OCI-LY7 (cell line): ENCODE measurements at regions not wholly inside any gene's neighbourhood (a gene's known extent, or its start where the extent isn't known, plus 50 kb on each side); places are given as distances from the start of the nearest gene placed in this dataset.

Experiments
- BruUV-seq: library from RNA; stranded (reverse); fragments of 400-500 nt; replicated peaks from 2 replicates; lab custom pipeline; 2021; lab: Mats Ljungman, UMichigan
- CTCF ChIA-PET: fragments of 300-600 bp; sonication (Branson Sonifier 250); formaldehyde crosslinking; loops from one replicate; lab custom pipeline; 2022; ENCODE audit warnings: antibody characterized with exemption; ENCODE audit not compliant: unreplicated experiment; lab: Charles Lee
- POLR2A ChIA-PET: fragments of 300-600 bp; sonication (Branson Sonifier 250); formaldehyde crosslinking; loops from one replicate; lab custom pipeline; 2022; ENCODE audit warnings: antibody characterized with exemption; lab: Charles Lee
- DNase-seq: peaks from one replicate; pipeline ENCODE4 v3.0.0-alpha.2; 2015; ENCODE audit warnings: low spot score
- H2AFZ ChIP-seq: fragments of 200-600 bp; sonication (generic), shearing (Covaris generic); 2 replicates; pipeline ENCODE4 v1.6.1; 2014; ENCODE audit warnings: mild to moderate bottlenecking, antibody characterized with exemption, low read length, moderate library complexity
- H3K27ac ChIP-seq: fragments of 200-600 bp; sonication (generic); 2 replicates; pipeline ENCODE4 v1.5.1; 2014; ENCODE audit warnings: mixed run types, low read depth, mild to moderate bottlenecking, moderate library complexity, low read length, inconsistent platforms; ENCODE audit not compliant: poor library complexity, severe bottlenecking
- H3K36me3 ChIP-seq: fragments of 200-600 bp; sonication (generic); 2 replicates; pipeline ENCODE4 v1.6.1; 2014; ENCODE audit warnings: mild to moderate bottlenecking, antibody characterized with exemption, low read length, moderate library complexity, mixed read lengths; ENCODE audit not compliant: insufficient read depth
- H3K4me1 ChIP-seq: fragments of 200-600 bp; sonication (generic); 2 replicates; pipeline ENCODE4 v1.5.1; 2014; ENCODE audit warnings: mild to moderate bottlenecking, low read length; ENCODE audit not compliant: insufficient read depth, poor library complexity, severe bottlenecking
- H3K4me2 ChIP-seq: fragments of 200-600 bp; sonication (generic); 2 replicates; pipeline ENCODE4 v1.6.1; 2014; ENCODE audit warnings: mild to moderate bottlenecking, low read length
- H3K4me3 ChIP-seq: fragments of 200-600 bp; sonication (generic); 2 replicates; pipeline ENCODE4 v1.5.1; 2014; ENCODE audit warnings: mild to moderate bottlenecking, low read depth, low read length; ENCODE audit not compliant: poor library complexity, severe bottlenecking
- H3K79me2 ChIP-seq: fragments of 200-600 bp; sonication (generic); 2 replicates; pipeline ENCODE4 v1.6.1; 2016; ENCODE audit warnings: low read depth, mild to moderate bottlenecking, low read length, moderate library complexity, mixed read lengths; ENCODE audit not compliant: insufficient read depth
- H3K9me2 ChIP-seq: fragments of 200-600 bp; sonication (generic); 2 replicates; pipeline ENCODE4 v1.6.1; 2016; ENCODE audit warnings: mild to moderate bottlenecking, low read length, mixed read lengths; ENCODE audit not compliant: insufficient read depth
- H3K9me3 ChIP-seq: fragments of 200-600 bp; sonication (generic); 2 replicates; pipeline ENCODE4 v1.6.1; 2014; ENCODE audit warnings: mild to moderate bottlenecking, mixed run types, low read length, mixed read lengths
- H4K20me1 ChIP-seq: fragments of 200-600 bp; sonication (generic); 2 replicates; pipeline ENCODE4 v1.6.1; 2014; ENCODE audit warnings: mild to moderate bottlenecking, antibody characterized with exemption, low read length, moderate library complexity, mixed read lengths; ENCODE audit not compliant: insufficient read depth
- EZH2phosphoT487 ChIP-seq: fragments of 200-600 bp; sonication (generic); IDR thresholded peaks from 2 replicates; pipeline ENCODE4 v1.6.1; 2018; ENCODE audit warnings: low read depth, borderline replicate concordance, mild to moderate bottlenecking, mixed run types, antibody characterized with exemption, low read length, moderate library complexity, mixed read lengths
- intact Hi-C: fragments of 100-400 bp; cut with micrococcal nuclease; formaldehyde crosslinking; loops from one replicate; pipeline ENCODE4 v1.10.0; 2022; ENCODE audit not compliant: unreplicated experiment
- TF ChIP-seq, protein P1 (sequence below): fragments of 200-600 bp; sonication (generic); conservative IDR thresholded peaks from 2 replicates; pipeline ENCODE4 v1.5.1; 2014; ENCODE audit warnings: mild to moderate bottlenecking, antibody characterized with exemption, low read length, moderate library complexity, mixed read lengths

DNA sequence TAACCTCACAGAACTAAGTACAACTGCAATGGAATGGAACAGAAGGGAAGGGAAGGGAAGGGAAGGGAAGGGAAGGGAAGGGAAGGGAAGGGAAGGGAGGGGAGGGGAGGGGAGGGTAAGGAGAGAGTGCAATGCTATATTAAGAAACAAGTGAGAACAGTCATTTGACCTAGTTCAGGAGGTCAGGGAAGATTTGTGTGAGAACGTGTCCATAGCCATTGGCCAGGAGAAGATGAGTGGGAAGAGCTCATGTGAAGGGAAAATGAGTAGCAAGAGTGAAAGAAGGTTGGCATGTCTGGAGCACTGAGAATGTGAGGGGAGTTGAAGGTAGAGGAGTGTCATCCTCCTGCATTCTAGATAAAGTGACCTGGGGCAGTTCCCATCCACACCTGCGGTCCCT, 481.6 kb downstream of the IRS1 start:
- Histone ChIP-seq H3K79me2 (no peaks in the 10 kb centered on the region), H3K4me2 (no peak overlapping the region), H3K4me1 (no peaks in the 10 kb centered on the region), H3K27ac (no peak overlapping the region), H3K36me3 (no peaks in the 10 kb centered on the region), H3K9me3 (no peaks in the 10 kb centered on the region), H3K9me2 (no peaks in the 10 kb centered on the region), H3K4me3 (no peak overlapping the region), H2AFZ (no peak overlapping the region), H4K20me1 (no peaks in the 10 kb centered on the region)
- CTCF ChIA-PET: no interaction called here
- POLR2A ChIA-PET: no interaction called here
- no TSS peak for BruUV-seq
- intact Hi-C loops: no loop called here
- TF ChIP-seq EZH2phosphoT487: no peak
- TF ChIP-seq, protein P1, sequence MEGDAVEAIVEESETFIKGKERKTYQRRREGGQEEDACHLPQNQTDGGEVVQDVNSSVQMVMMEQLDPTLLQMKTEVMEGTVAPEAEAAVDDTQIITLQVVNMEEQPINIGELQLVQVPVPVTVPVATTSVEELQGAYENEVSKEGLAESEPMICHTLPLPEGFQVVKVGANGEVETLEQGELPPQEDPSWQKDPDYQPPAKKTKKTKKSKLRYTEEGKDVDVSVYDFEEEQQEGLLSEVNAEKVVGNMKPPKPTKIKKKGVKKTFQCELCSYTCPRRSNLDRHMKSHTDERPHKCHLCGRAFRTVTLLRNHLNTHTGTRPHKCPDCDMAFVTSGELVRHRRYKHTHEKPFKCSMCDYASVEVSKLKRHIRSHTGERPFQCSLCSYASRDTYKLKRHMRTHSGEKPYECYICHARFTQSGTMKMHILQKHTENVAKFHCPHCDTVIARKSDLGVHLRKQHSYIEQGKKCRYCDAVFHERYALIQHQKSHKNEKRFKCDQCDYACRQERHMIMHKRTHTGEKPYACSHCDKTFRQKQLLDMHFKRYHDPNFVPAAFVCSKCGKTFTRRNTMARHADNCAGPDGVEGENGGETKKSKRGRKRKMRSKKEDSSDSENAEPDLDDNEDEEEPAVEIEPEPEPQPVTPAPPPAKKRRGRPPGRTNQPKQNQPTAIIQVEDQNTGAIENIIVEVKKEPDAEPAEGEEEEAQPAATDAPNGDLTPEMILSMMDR: no peak
- DNase-seq: no peak

- POLR2A ChIA-PET: interaction anchor here (0.7 kb wide), 1 partner anchor 66 kb away, joined by 3 read pairs; no protein-coding TSS in a partner anchor
- Histone ChIP-seq H3K4me3 (no peak overlapping the region), H3K9me3 (no peaks in the 10 kb centered on the region), H3K4me2 (no peak overlapping the region), H3K9me2 (no peaks in the 10 kb centered on the region), H3K79me2 (no peaks in the 10 kb centered on the region), H4K20me1 (no peaks in the 10 kb centered on the region), H3K4me1 (no peaks in the 10 kb centered on the region), H3K36me3 (no peaks in the 10 kb centered on the region), H3K27ac (no peak overlapping the region), H2AFZ (no peak overlapping the region)
- TF ChIP-seq, protein P1: no peak
- TF ChIP-seq EZH2phosphoT487: no peak
- CTCF ChIA-PET: no interaction called here
- intact Hi-C loops: no loop called here
- no peak for DNase-seq
- no TSS peak for BruUV-seq
Measured at GRCh38 chr2:226313060-226313459, 486.6 kb downstream of the IRS1 start.

DNA sequence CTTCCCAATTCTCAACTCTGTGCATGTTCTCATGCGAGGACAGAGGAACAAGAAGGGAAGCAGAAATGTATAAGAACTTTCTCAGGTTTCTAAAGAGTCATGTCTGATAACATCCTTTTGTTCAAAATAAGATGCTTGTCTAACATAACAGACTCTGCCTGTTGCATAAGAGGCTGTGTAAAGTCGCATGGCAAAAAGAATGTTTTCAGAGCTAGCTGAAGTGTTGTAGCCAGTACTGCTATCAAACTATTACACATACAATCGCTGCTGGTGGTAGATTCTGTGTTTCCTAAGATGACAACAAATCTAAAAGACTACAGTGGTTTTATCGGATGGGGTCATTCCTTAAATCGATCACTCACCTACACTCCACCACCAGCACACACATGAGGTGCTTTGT, 487.5 kb downstream of the IRS1 start:
- ChIA-PET CTCF (no interaction called here), POLR2A (interaction anchor here (0.5 kb wide), 1 partner anchor 1366 kb away, joined by 3 read pairs; no protein-coding TSS in a partner anchor)
- Histone ChIP-seq H3K27ac (no peak overlapping the region), H3K4me2 (no peak overlapping the region), H3K9me2 (no peaks in the 10 kb centered on the region), H3K4me3 (no peak overlapping the region), H3K4me1 (no peaks in the 10 kb centered on the region), H3K79me2 (no peaks in the 10 kb centered on the region), H3K9me3 (no peaks in the 10 kb centered on the region), H2AFZ (no peak overlapping the region), H3K36me3 (no peaks in the 10 kb centered on the region), H4K20me1 (no peaks in the 10 kb centered on the region)
- DNase-seq: no peak
- BruUV-seq: no TSS peak
- TF ChIP-seq, protein P1: no peak
- TF ChIP-seq EZH2phosphoT487: no peak
- intact Hi-C loops: no loop called here
